Mesendoderm (in vitro differentiated cells): ENCODE measurements at regions not wholly inside any gene's neighbourhood (a gene's known extent, or its start where the extent isn't known, plus 50 kb on each side); places are given as distances from the start of the nearest gene placed in this dataset.

Experiments
- DNase-seq: peaks from one replicate; pipeline ENCODE4 v3.0.0; 2013
- H2AK5ac ChIP-seq: 2 replicates; pipeline ENCODE4 v1.6.1; 2013; ENCODE audit warnings: low read length, inconsistent platforms
- H2BK120ac ChIP-seq: 2 replicates; pipeline ENCODE4 v1.6.1; 2013; ENCODE audit warnings: low read depth, mild to moderate bottlenecking, low read length, moderate library complexity, mixed read lengths
- H2BK15ac ChIP-seq: replicated peaks from 2 replicates; pipeline ENCODE4 v1.6.1; 2013; ENCODE audit warnings: low read depth, mild to moderate bottlenecking, moderate library complexity
- H2BK5ac ChIP-seq: 2 replicates; pipeline ENCODE4 v1.6.1; 2013; ENCODE audit warnings: low read length, inconsistent platforms
- H3K18ac ChIP-seq: 2 replicates; pipeline ENCODE4 v1.6.1; 2013; ENCODE audit warnings: mild to moderate bottlenecking, low read length, mixed read lengths
- H3K23ac ChIP-seq: one replicate; pipeline ENCODE4 v1.6.1; 2013; ENCODE audit warnings: low read length
- H3K27ac ChIP-seq: 2 replicates; pipeline ENCODE4 v1.5.1; 2013; ENCODE audit warnings: low read depth, mild to moderate bottlenecking, inconsistent platforms, low read length, moderate library complexity
- H3K27me3 ChIP-seq: 2 replicates; pipeline ENCODE4 v1.6.1; 2013; ENCODE audit warnings: low read length, control low read depth, mild to moderate bottlenecking, inconsistent platforms; ENCODE audit not compliant: insufficient read depth, poor library complexity
- H3K36me3 ChIP-seq: 2 replicates; pipeline ENCODE4 v1.6.1; 2013; ENCODE audit warnings: low read length, inconsistent platforms; ENCODE audit not compliant: control insufficient read depth, insufficient read depth
- H3K4ac ChIP-seq: one replicate; pipeline ENCODE4 v1.6.1; 2013; ENCODE audit warnings: low read depth, mild to moderate bottlenecking, low read length, moderate library complexity
- H3K4me1 ChIP-seq: 2 replicates; pipeline ENCODE4 v1.6.1; 2013; ENCODE audit warnings: low read depth, low read length, inconsistent platforms; ENCODE audit not compliant: control insufficient read depth
- H3K4me2 ChIP-seq: 2 replicates; pipeline ENCODE4 v1.6.1; 2013; ENCODE audit warnings: low read length
- H3K4me3 ChIP-seq: 2 replicates; pipeline ENCODE4 v1.5.1; 2013; ENCODE audit warnings: mild to moderate bottlenecking, low read length
- H3K56ac ChIP-seq: one replicate; pipeline ENCODE4 v1.6.1; 2013; ENCODE audit warnings: low read length
- H3K79me1 ChIP-seq: 2 replicates; pipeline ENCODE4 v1.6.1; 2013; ENCODE audit warnings: low read length, inconsistent platforms
- H3K79me2 ChIP-seq: 2 replicates; pipeline ENCODE4 v1.6.1; 2013; ENCODE audit warnings: mild to moderate bottlenecking, low read length; ENCODE audit not compliant: control insufficient read depth, insufficient read depth
- H3K9ac ChIP-seq: 2 replicates; pipeline ENCODE4 v1.6.1; 2013; ENCODE audit warnings: low read length, inconsistent platforms
- H4K5ac ChIP-seq: one replicate; pipeline ENCODE4 v1.6.1; 2013; ENCODE audit warnings: low read length
- H4K8ac ChIP-seq: one replicate; pipeline ENCODE4 v1.6.1; 2013; ENCODE audit warnings: low read depth, mild to moderate bottlenecking, control low read depth, low read length, moderate library complexity
- WGBS: extraction: QIAGEN DNeasy Blood & Tissue Kit; methylation state at CpG from one replicate; pipeline ENCODE4 v1.1.7; 2013; ENCODE audit warnings: low lambda C conversion rate, missing lambda C conversion rate; ENCODE audit not compliant: insufficient coverage; ENCODE audit errors: extremely low coverage; 5-methylcytosine and 5-hydroxymethylcytosine counted together

- Histone ChIP-seq H3K36me3 (no peaks in the 10 kb centered on the region), H3K27ac (no peak overlapping the region), H4K8ac (no peak overlapping the region), H3K4me3 (no peak overlapping the region), H3K4me1 (no peaks in the 10 kb centered on the region), H2AK5ac (no peak overlapping the region), H4K5ac (no peak overlapping the region), H2BK120ac (no peak overlapping the region), H3K79me1 (no peaks in the 10 kb centered on the region), H3K18ac (no peak overlapping the region), H3K79me2 (no peaks in the 10 kb centered on the region), H3K4ac (no peak overlapping the region), H3K27me3 (no peaks in the 10 kb centered on the region), H3K9ac (no peak overlapping the region), H2BK5ac (no peak overlapping the region), H2BK15ac (no peak overlapping the region), H3K56ac (no peak overlapping the region), H3K23ac (no peak overlapping the region), H3K4me2 (no peak overlapping the region)
- DNase-seq = no peak
- WGBS = no CpG with 5 or more reads among the region's 3 CpGs
Observed at GRCh38 chr3:106401666-106402490, 533.1 kb upstream of the CBLB start.

DNA sequence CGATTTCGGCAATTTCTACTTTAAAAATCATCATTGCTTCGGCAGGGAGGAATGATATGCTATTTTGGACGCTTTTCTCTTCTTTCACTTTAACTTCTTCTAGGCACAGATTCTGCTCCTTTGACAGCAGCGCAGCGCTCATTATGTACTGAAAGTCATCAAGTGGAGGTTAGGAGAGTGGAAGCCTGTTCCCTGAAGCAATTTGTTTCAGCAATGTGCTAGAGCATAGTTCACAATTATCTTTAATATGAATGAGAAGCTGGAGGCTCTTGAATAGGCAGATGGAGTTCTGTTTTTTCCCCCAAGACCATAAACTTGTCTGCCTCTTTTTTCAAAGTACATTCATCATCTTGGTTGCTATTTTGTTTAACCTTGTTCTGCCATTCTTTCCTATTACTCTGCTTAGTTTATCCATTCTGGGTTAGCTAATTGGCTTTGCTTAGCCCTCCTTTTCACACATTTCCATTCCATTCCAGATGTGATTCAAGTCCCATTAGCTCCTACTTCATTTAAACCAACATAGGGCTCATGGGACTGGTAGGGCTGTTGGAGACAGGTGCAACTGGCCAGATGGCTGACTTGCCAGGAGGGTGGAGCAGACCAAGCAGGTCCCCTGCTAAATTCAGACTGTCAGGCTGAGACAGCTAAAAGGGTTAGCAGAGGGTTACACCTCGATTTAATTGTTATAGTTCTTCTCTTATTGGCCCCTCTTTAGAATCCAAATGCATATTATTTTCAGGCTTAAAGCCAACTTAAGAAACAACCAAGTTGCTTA lies 534.7 kb upstream of the CBLB start:
- Histone ChIP-seq H3K4me3 (no peak overlapping the region), H2BK15ac (no peak overlapping the region), H4K5ac (peak overlapping the region; percentile 76), H3K4ac (no peak overlapping the region), H3K4me2 (no peak overlapping the region), H3K79me2 (no peaks in the 10 kb centered on the region), H3K23ac (no peak overlapping the region), H3K9ac (no peak overlapping the region), H3K36me3 (no peaks in the 10 kb centered on the region), H3K27ac (no peak overlapping the region), H2BK120ac (no peak overlapping the region), H2BK5ac (no peak overlapping the region), H3K18ac (no peak overlapping the region), H4K8ac (no peak overlapping the region), H3K56ac (no peak overlapping the region), H3K79me1 (no peaks in the 10 kb centered on the region), H2AK5ac (no peak overlapping the region), H3K27me3 (no peaks in the 10 kb centered on the region), H3K4me1 (no peaks in the 10 kb centered on the region)
- no CpG with 5 or more reads among the region's 7 CpGs for whole genome bisulfite sequencing
- no peak for DNase-seq

- Histone ChIP-seq H3K27me3 (no peaks in the 10 kb centered on the region), H2BK15ac (no peak overlapping the region), H3K27ac (no peak overlapping the region), H4K5ac (no peak overlapping the region), H3K36me3 (no peaks in the 10 kb centered on the region), H3K18ac (no peak overlapping the region), H3K4me2 (no peak overlapping the region), H3K56ac (no peak overlapping the region), H3K4ac (no peak overlapping the region), H3K9ac (no peak overlapping the region), H4K8ac (no peak overlapping the region), H3K79me1 (no peaks in the 10 kb centered on the region), H2BK120ac (no peak overlapping the region), H3K4me3 (no peak overlapping the region), H3K4me1 (no peaks in the 10 kb centered on the region), H2AK5ac (no peak overlapping the region), H2BK5ac (no peak overlapping the region), H3K79me2 (no peaks in the 10 kb centered on the region), H3K23ac (no peak overlapping the region)
- DNase-seq = no peak
- WGBS = no CpG with 5 or more reads among the region's 2 CpGs
Observed at GRCh38 chr3:106413683-106414082, 544.9 kb upstream of the CBLB start.

DNA sequence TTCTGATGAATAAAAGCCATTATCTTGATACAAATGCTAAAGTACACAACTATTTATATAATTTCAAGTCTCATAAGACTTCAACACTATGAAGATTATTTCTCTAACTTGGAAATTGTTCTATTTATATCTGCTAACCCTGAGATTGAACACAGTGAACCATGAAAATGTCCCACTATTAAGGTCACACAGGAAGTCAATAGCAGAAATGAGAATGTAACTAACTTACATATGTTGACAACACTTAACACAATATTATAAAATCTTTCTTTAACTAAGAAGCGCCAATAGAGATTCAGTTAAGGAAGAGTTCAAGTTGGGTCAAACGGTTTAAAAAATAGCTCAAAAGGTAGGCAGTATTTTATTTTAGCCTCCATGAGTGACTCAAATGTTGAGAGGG lies 551.8 kb upstream of the CBLB start:
- DNase-seq = no peak
- H3K27me3 ChIP-seq = no peaks in the 10 kb centered on the region
- H2BK5ac ChIP-seq = no peak overlapping the region
- no peak overlapping the region for H3K27ac ChIP-seq
- no peak overlapping the region for H4K5ac ChIP-seq
- no peak overlapping the region for H2BK15ac ChIP-seq
- no peak overlapping the region for H2BK120ac ChIP-seq
- no peak overlapping the region for H3K4me3 ChIP-seq
- H3K4me1 ChIP-seq = no peaks in the 10 kb centered on the region
- H3K9ac ChIP-seq = no peak overlapping the region
- H3K4me2 ChIP-seq = no peak overlapping the region
- H3K79me1 ChIP-seq = no peaks in the 10 kb centered on the region
- H2AK5ac ChIP-seq = no peak overlapping the region
- no peak overlapping the region for H4K8ac ChIP-seq
- no peaks in the 10 kb centered on the region for H3K36me3 ChIP-seq
- no peaks in the 10 kb centered on the region for H3K79me2 ChIP-seq
- no CpG with 5 or more reads among the region's 2 CpGs for WGBS
- no peak overlapping the region for H3K23ac ChIP-seq
- no peak overlapping the region for H3K18ac ChIP-seq
- H3K56ac ChIP-seq = no peak overlapping the region
- no peak overlapping the region for H3K4ac ChIP-seq

- WGBS = no CpG with 5 or more reads among the region's 1 CpG
- no peak overlapping the region for H2BK120ac ChIP-seq
- H3K79me2 ChIP-seq = no peaks in the 10 kb centered on the region
Observed at GRCh38 chr3:106421426-106421825, 552.6 kb upstream of the CBLB start.

More at GRCh38 chr3:106421426-106421825, 552.6 kb upstream of the CBLB start:
- Histone ChIP-seq H3K79me1 (no peaks in the 10 kb centered on the region), H2AK5ac (no peak overlapping the region), H4K5ac (no peak overlapping the region), H3K9ac (no peak overlapping the region), H3K23ac (no peak overlapping the region), H3K36me3 (no peaks in the 10 kb centered on the region), H3K56ac (no peak overlapping the region), H3K27ac (no peak overlapping the region), H4K8ac (no peak overlapping the region), H2BK15ac (no peak overlapping the region), H3K4me1 (no peaks in the 10 kb centered on the region), H3K4ac (no peak overlapping the region), H2BK5ac (no peak overlapping the region), H3K27me3 (no peaks in the 10 kb centered on the region), H3K4me3 (no peak overlapping the region), H3K18ac (no peak overlapping the region), H3K4me2 (no peak overlapping the region)
- no peak for DNase-seq
